ENCODE measurements at regions not wholly inside any gene's neighbourhood (a gene's known extent, or its start where the extent isn't known, plus 50 kb on each side); places are given as distances from the start of the nearest gene placed in this dataset.
"Not testable (repeated sequence)": the region's sequence is repeated elsewhere in the genome, so short reads cannot be mapped to it uniquely, and the experiment has no call there.

- H2BK5ac ChIP-seq (ENCODE audit: low read depth, low read length, poor library complexity); H3K27me3 ChIP-seq (ENCODE audit: insufficient read depth, low read length); H2AK5ac ChIP-seq (ENCODE audit: low read length); H3K9ac ChIP-seq (ENCODE audit: low read length); H4K91ac ChIP-seq (ENCODE audit: low read depth, low read length); H2AFZ ChIP-seq (ENCODE audit: insufficient read depth, low read length, poor library complexity); H3K14ac ChIP-seq (ENCODE audit: low read length); H3K4ac ChIP-seq (ENCODE audit: low read depth, low read length); H3K9me3 ChIP-seq (ENCODE audit: insufficient read depth, low read depth, low read length); H3K4me2 ChIP-seq (ENCODE audit: low read length); H3K36me3 ChIP-seq (ENCODE audit: control insufficient read depth in 1 of 2, insufficient read depth in 2 of 2, low read length in 2 of 2); H3K23ac ChIP-seq (ENCODE audit: low read length); H3K4me1 ChIP-seq (ENCODE audit: control insufficient read depth in 1 of 2, insufficient read depth in 2 of 2, low read length in 2 of 2); H3K27ac ChIP-seq (ENCODE audit: low read depth, low read length); H3K79me2 ChIP-seq (ENCODE audit: control insufficient read depth, insufficient read depth, low read length, poor library complexity); H4K8ac ChIP-seq (ENCODE audit: low read depth, low read length); H2BK120ac ChIP-seq (ENCODE audit: insufficient read depth, low read length, poor library complexity); H2BK12ac ChIP-seq (ENCODE audit: low read length); H4K12ac ChIP-seq (ENCODE audit: low read depth, low read length); H3K79me1 ChIP-seq (ENCODE audit: low read length); H3K18ac ChIP-seq (ENCODE audit: low read length); H3K4me3 ChIP-seq (ENCODE audit: low read depth, low read length): not testable (repeated sequence)
- DNase-seq: peak; percentile 3 to 65
- WGBS (ENCODE audit: extremely low coverage, insufficient coverage, insufficient read length): no CpG with 5 or more reads among the region's 2 CpGs
These were observed 1158.0 kb downstream of the PCDH9 start for GRCh38 chr13:66072097-66072496.

DNA sequence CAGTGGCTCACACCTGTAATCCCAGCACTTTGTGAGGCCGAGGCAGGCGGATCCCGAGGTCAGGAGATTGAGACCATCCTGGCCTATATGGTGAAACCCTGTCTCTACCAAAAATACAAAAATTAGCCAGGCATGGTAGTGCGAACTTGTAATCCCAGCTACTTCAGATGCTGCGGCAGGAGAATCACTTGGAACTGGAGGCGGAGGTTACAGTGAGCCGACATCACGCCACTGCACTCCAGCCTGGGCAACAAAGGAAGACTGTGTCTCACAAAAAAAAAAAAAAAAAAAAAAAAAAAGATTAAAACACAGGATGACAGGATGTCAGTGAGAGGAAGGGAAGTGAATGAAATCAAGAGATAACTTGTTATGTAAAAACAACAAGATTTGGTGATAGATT, 1158.5 kb downstream of the PCDH9 start:
- Histone ChIP-seq H4K91ac (ENCODE audit: low read depth, low read length) (no peak overlapping the region), H4K12ac (ENCODE audit: low read depth, low read length) (no peak overlapping the region), H2AK5ac (ENCODE audit: low read length) (no peak overlapping the region), H3K18ac (ENCODE audit: low read length) (no peak overlapping the region), H4K8ac (ENCODE audit: low read depth, low read length) (no peak overlapping the region), H3K23ac (ENCODE audit: low read length) (no peak overlapping the region), H3K36me3 (ENCODE audit: control insufficient read depth in 1 of 2, insufficient read depth in 2 of 2, low read length in 2 of 2) (no peaks in the 10 kb centered on the region), H2BK12ac (ENCODE audit: low read length) (no peak overlapping the region), H3K14ac (ENCODE audit: low read length) (no peak overlapping the region), H3K27me3 (ENCODE audit: insufficient read depth, low read length) (no peaks in the 10 kb centered on the region), H3K4me2 (ENCODE audit: low read length) (no peak overlapping the region), H3K9ac (ENCODE audit: low read length) (no peak overlapping the region), H3K79me2 (ENCODE audit: control insufficient read depth, insufficient read depth, low read length, poor library complexity) (no peaks in the 10 kb centered on the region), H2BK120ac (ENCODE audit: insufficient read depth, low read length, poor library complexity) (no peak overlapping the region), H2AFZ (ENCODE audit: insufficient read depth, low read length, poor library complexity) (no peak overlapping the region), H2BK5ac (ENCODE audit: low read depth, low read length, poor library complexity) (no peak overlapping the region), H3K4me3 (ENCODE audit: low read depth, low read length) (no peak overlapping the region), H3K27ac (ENCODE audit: low read depth, low read length) (no peak overlapping the region), H3K4ac (ENCODE audit: low read depth, low read length) (no peak overlapping the region), H3K79me1 (ENCODE audit: low read length) (no peaks in the 10 kb centered on the region), H3K4me1 (ENCODE audit: control insufficient read depth in 1 of 2, insufficient read depth in 2 of 2, low read length in 2 of 2) (no peaks in the 10 kb centered on the region), H3K9me3 (ENCODE audit: insufficient read depth, low read depth, low read length) (no peaks in the 10 kb centered on the region)
- DNase-seq: no peak
- no CpG with 5 or more reads among the region's 8 CpGs for WGBS (ENCODE audit: extremely low coverage, insufficient coverage, insufficient read length)

- no peak overlapping the region for H2BK120ac ChIP-seq (ENCODE audit: insufficient read depth, low read length, poor library complexity)
- no peak overlapping the region for H4K8ac ChIP-seq (ENCODE audit: low read depth, low read length)
- H3K9me3 ChIP-seq (ENCODE audit: insufficient read depth, low read depth, low read length): no peaks in the 10 kb centered on the region
- no CpG with 5 or more reads among the region's 2 CpGs for WGBS (ENCODE audit: extremely low coverage, insufficient coverage, insufficient read length)
- no peak overlapping the region for H3K9ac ChIP-seq (ENCODE audit: low read length)
- no peak overlapping the region for H3K14ac ChIP-seq (ENCODE audit: low read length)
- H4K12ac ChIP-seq (ENCODE audit: low read depth, low read length): no peak overlapping the region
- no peaks in the 10 kb centered on the region for H3K79me2 ChIP-seq (ENCODE audit: control insufficient read depth, insufficient read depth, low read length, poor library complexity)
- no peak overlapping the region for H2BK12ac ChIP-seq (ENCODE audit: low read length)
- H3K79me1 ChIP-seq (ENCODE audit: low read length): no peaks in the 10 kb centered on the region
- no peaks in the 10 kb centered on the region for H3K4me1 ChIP-seq (ENCODE audit: control insufficient read depth in 1 of 2, insufficient read depth in 2 of 2, low read length in 2 of 2)
- no peak overlapping the region for H3K18ac ChIP-seq (ENCODE audit: low read length)
- H3K27ac ChIP-seq (ENCODE audit: low read depth, low read length): no peak overlapping the region
- no peak overlapping the region for H2BK5ac ChIP-seq (ENCODE audit: low read depth, low read length, poor library complexity)
- no peak overlapping the region for H2AK5ac ChIP-seq (ENCODE audit: low read length)
- H4K91ac ChIP-seq (ENCODE audit: low read depth, low read length): peak overlapping the region; percentile 47
- no peaks in the 10 kb centered on the region for H3K27me3 ChIP-seq (ENCODE audit: insufficient read depth, low read length)
- H3K36me3 ChIP-seq (ENCODE audit: control insufficient read depth in 1 of 2, insufficient read depth in 2 of 2, low read length in 2 of 2): no peaks in the 10 kb centered on the region
- no peak overlapping the region for H3K4me2 ChIP-seq (ENCODE audit: low read length)
- no peak overlapping the region for H3K23ac ChIP-seq (ENCODE audit: low read length)
- no peak overlapping the region for H2AFZ ChIP-seq (ENCODE audit: insufficient read depth, low read length, poor library complexity)
- no peak overlapping the region for H3K4me3 ChIP-seq (ENCODE audit: low read depth, low read length)
- no peak overlapping the region for H3K4ac ChIP-seq (ENCODE audit: low read depth, low read length)
- DNase-seq: no peak
These were observed 1159.1 kb downstream of the PCDH9 start for GRCh38 chr13:66071029-66071428.

- no peak overlapping the region for H4K12ac ChIP-seq (ENCODE audit: low read depth, low read length)
- no peak overlapping the region for H2BK12ac ChIP-seq (ENCODE audit: low read length)
- no CpG with 5 or more reads among the region's 1 CpG for WGBS (ENCODE audit: extremely low coverage, insufficient coverage, insufficient read length)
- no peak overlapping the region for H2BK5ac ChIP-seq (ENCODE audit: low read depth, low read length, poor library complexity)
- H3K18ac ChIP-seq (ENCODE audit: low read length): no peak overlapping the region
- H2AK5ac ChIP-seq (ENCODE audit: low read length): no peak overlapping the region
- no peak overlapping the region for H4K91ac ChIP-seq (ENCODE audit: low read depth, low read length)
- H3K23ac ChIP-seq (ENCODE audit: low read length): no peak overlapping the region
- H3K4me2 ChIP-seq (ENCODE audit: low read length): no peak overlapping the region
- no peaks in the 10 kb centered on the region for H3K4me1 ChIP-seq (ENCODE audit: control insufficient read depth in 1 of 2, insufficient read depth in 2 of 2, low read length in 2 of 2)
- DNase-seq: no peak
- H3K27ac ChIP-seq (ENCODE audit: low read depth, low read length): no peak overlapping the region
- H3K4me3 ChIP-seq (ENCODE audit: low read depth, low read length): no peak overlapping the region
- no peak overlapping the region for H2AFZ ChIP-seq (ENCODE audit: insufficient read depth, low read length, poor library complexity)
- no peak overlapping the region for H3K14ac ChIP-seq (ENCODE audit: low read length)
- no peaks in the 10 kb centered on the region for H3K79me2 ChIP-seq (ENCODE audit: control insufficient read depth, insufficient read depth, low read length, poor library complexity)
- no peak overlapping the region for H3K9ac ChIP-seq (ENCODE audit: low read length)
- H3K4ac ChIP-seq (ENCODE audit: low read depth, low read length): no peak overlapping the region
- H3K36me3 ChIP-seq (ENCODE audit: control insufficient read depth in 1 of 2, insufficient read depth in 2 of 2, low read length in 2 of 2): no peaks in the 10 kb centered on the region
- no peak overlapping the region for H2BK120ac ChIP-seq (ENCODE audit: insufficient read depth, low read length, poor library complexity)
- H4K8ac ChIP-seq (ENCODE audit: low read depth, low read length): no peak overlapping the region
- no peaks in the 10 kb centered on the region for H3K9me3 ChIP-seq (ENCODE audit: insufficient read depth, low read depth, low read length)
- no peaks in the 10 kb centered on the region for H3K79me1 ChIP-seq (ENCODE audit: low read length)
- H3K27me3 ChIP-seq (ENCODE audit: insufficient read depth, low read length): no peaks in the 10 kb centered on the region
These were observed 1160.6 kb downstream of the PCDH9 start for GRCh38 chr13:66069570-66069969.
